Heart right ventricle (tissue), 16 donors: ENCODE measurements at regions not wholly inside any gene's neighbourhood (a gene's known extent, or its start where the extent isn't known, plus 50 kb on each side); places are given as distances from the start of the nearest gene placed in this dataset.

Experiments
- ATAC-seq, 8 donors: fragments of 200-7000 bp; cut with Tn5 transposase; one replicate each; pipeline ENCODE4 v1.9.1; 2020; ENCODE audit warnings: mild to moderate bottlenecking in 8 of 8, moderate library complexity in 8 of 8, moderate number of reproducible peaks in 1 of 8
- DNase-seq, 2 donors: peaks; one replicate each; pipeline ENCODE4 v3.0.0-alpha.2; 2020
- H3K27ac ChIP-seq, 10 donors: fragments of 200-600 bp; sonication (generic) in 2 of 10; one replicate each; pipeline versions ENCODE4 v1.5.0 to v1.8.0; 2020 to 2022; ENCODE audit warnings: mild to moderate bottlenecking in 3 of 10
- H3K27me3 ChIP-seq, 7 donors: fragments of 200-600 bp; one replicate each; pipeline ENCODE4 v1.8.0; 2021 to 2022; ENCODE audit warnings: mild to moderate bottlenecking in 2 of 7
- H3K36me3 ChIP-seq, 9 donors: fragments of 200-600 bp; sonication (generic) in 1 of 9; one replicate each; pipeline versions ENCODE4 v1.5.0 to v1.8.0; 2020 to 2022; ENCODE audit warnings: mild to moderate bottlenecking in 2 of 9
- H3K4me1 ChIP-seq, 9 donors: fragments of 200-600 bp; sonication (generic) in 1 of 9; one replicate each; pipeline versions ENCODE4 v1.5.0 to v1.8.0; 2020 to 2022; ENCODE audit warnings: mild to moderate bottlenecking in 4 of 9
- H3K4me3 ChIP-seq, 10 donors: fragments of 200-600 bp; sonication (generic) in 2 of 10; one replicate each; pipeline versions ENCODE4 v1.5.0 to v1.8.0; 2020 to 2022; ENCODE audit warnings: mild to moderate bottlenecking in 7 of 10, moderate library complexity in 2 of 10
- H3K9me3 ChIP-seq, 11 donors: fragments of 200-600 bp in 10 of 11; sonication (generic) in 2 of 11; one replicate each; pipeline versions ENCODE4 v1.5.0 to v1.8.0; 2013 to 2022; ENCODE audit warnings: mild to moderate bottlenecking in 2 of 11, control low read depth in 1 of 11, moderate library complexity in 1 of 11
- WGBS, 2 donors: extraction: QIAGEN DNeasy Blood & Tissue Kit; methylation state at CpG; one replicate each; pipeline ENCODE4 v1.1.7; 2013; ENCODE audit warnings: inconsistent platforms in 1 of 2; 5-methylcytosine and 5-hydroxymethylcytosine counted together
- intact Hi-C, 10 donors: fragments of 100-400 bp; cut with DNase I; formaldehyde crosslinking; loops; one replicate each; pipeline versions ENCODE4 v1.11.1 to v1.14.2; 2022
- TF ChIP-seq, protein P1 (sequence below), 9 donors: fragments of 200-600 bp; sonication (generic) in 2 of 9; IDR thresholded peaks; one replicate each; pipeline versions ENCODE4 v1.5.0 to v1.8.0; 2021 to 2022; ENCODE audit warnings: antibody characterized with exemption in 9 of 9, mild to moderate bottlenecking in 5 of 9, moderate library complexity in 1 of 9
- donor health status: Arrhythmogenic right ventricular cardiomyopathy.
- donor health status: ischemic (EF 13 %, LVEDD 7.1; RV severe dilation, severe dysfunction).
- donor health status: healthy with polysubstance abuse.
- donor health status: DM: no; HTN: yes; CAD: no.
- donor health status: DM: no; HTN: no; CAD: no.
- donor health status: ischemic (EF 25% LVEDD 6.9; RV normal size, moderate dysfunction).
- donor health status: ischemic (EF 25% LVEDD 5.7; RV mildly dilated, moderate dysfunction).
- donor health status: healthy.
- donor health status: DM: yes; HTN: yes; CAD: no.
- donor health status: Ischemic cardiomyopathy.
- donor health status: ischemic (EF 35%, LVEDD 5.7; RV mildly dilated, moderate dysfunction).
- donor health status: nonischemic (EF 11% LVEDD 7.7; RV severe dilation, severe dysfunction).
- donor health status: DM: yes; HTN: yes; CAD: no.
- donor health status: PGD.
- donor health status: ischemic (EF 29% LVEDD 5.4; RV normal size, mild dysfunction).
- donor health status: nonischemic (EF 23%, LVEDD 6.1; RV moderate dilation, normal function).

DNA sequence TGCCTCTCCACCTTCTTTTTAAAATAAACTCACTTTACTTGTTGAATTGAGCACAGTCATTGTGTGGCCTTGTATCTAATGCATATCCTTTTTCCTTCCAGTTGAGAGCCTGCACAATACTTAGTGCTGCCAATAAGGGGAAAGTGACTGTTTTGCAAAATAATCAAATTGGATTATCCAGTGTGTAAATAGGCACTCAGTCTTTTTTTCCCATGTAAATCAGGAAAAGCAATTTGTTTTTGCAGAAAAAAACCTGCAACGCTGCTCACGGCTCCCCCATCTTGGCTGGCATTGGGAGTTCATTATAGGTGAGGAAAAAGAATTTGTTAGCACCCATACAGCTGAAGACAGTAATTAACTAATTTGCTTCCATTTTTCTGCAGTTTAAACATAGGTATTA lies 299.9 kb downstream of the CSNK1G3 start:
- DNase-seq (no peak), ATAC-seq (no peak)
- intact Hi-C loops = loop anchor here in 2 of 10 donors (5.0 kb wide), 3 partner anchors 55 to 140 kb away; no protein-coding TSS in a partner anchor
- WGBS, 2 donors = 84 to 89% methylated on average over 2 of the region's 2 CpGs
- H3K36me3 ChIP-seq = no peaks in the 10 kb centered on the region
- peaks cover 6 to 77% (median 49%) of the 10 kb centered on the region in 9 donors for H3K4me1 ChIP-seq
- no peaks in the 10 kb centered on the region for H3K9me3 ChIP-seq
- no peak overlapping the region for H3K4me3 ChIP-seq
- no peak overlapping the region for H3K27ac ChIP-seq
- TF ChIP-seq, protein P1, sequence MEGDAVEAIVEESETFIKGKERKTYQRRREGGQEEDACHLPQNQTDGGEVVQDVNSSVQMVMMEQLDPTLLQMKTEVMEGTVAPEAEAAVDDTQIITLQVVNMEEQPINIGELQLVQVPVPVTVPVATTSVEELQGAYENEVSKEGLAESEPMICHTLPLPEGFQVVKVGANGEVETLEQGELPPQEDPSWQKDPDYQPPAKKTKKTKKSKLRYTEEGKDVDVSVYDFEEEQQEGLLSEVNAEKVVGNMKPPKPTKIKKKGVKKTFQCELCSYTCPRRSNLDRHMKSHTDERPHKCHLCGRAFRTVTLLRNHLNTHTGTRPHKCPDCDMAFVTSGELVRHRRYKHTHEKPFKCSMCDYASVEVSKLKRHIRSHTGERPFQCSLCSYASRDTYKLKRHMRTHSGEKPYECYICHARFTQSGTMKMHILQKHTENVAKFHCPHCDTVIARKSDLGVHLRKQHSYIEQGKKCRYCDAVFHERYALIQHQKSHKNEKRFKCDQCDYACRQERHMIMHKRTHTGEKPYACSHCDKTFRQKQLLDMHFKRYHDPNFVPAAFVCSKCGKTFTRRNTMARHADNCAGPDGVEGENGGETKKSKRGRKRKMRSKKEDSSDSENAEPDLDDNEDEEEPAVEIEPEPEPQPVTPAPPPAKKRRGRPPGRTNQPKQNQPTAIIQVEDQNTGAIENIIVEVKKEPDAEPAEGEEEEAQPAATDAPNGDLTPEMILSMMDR (IDR thresholded peaks at IDR 0.05) = no peak
- no peaks in the 10 kb centered on the region for H3K27me3 ChIP-seq

DNA sequence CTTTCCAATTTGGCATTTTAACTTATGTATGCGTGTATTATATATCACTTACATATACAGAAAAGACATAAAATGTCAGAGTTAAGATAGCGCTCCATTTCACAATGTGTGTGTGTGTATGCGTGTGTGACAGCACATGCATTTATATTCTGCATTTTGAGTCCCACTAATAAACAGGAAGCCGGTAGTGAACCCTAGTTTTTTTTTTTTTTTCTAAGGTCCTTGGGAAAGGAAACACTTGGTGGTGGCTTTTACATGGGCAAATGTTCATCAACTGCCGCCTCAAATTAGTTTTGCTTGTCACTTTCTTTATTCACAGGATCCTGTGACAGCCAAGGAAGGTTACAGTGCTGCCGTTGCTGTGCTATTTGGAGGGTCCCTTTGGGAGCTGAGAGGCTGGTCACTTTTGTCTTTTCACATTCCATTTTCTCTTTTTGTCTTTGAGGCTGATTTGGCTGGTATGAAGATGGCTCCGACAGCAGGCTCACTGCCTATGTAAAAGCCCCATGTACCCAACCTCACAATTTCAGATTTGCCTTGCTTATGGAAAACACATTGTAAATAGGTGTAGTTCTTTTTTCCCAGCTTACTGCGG lies 298.9 kb downstream of the CSNK1G3 start:
- H3K27ac ChIP-seq = peak overlapping the region in 5 of 10 donors; percentile 32 to 77 (median 58)
- intact Hi-C loops = loop anchor here in 2 of 10 donors (5.0 kb wide), 3 partner anchors 54 to 139 kb away; no protein-coding TSS in a partner anchor
- WGBS, 2 donors = 77% methylated on average over 8 of the region's 8 CpGs
- no peak overlapping the region for H3K4me3 ChIP-seq
- no peaks in the 10 kb centered on the region for H3K36me3 ChIP-seq
- H3K27me3 ChIP-seq = no peaks in the 10 kb centered on the region
- no peaks in the 10 kb centered on the region for H3K9me3 ChIP-seq
- TF ChIP-seq, protein P1 (IDR thresholded peaks at IDR 0.05) = no peak
- DNase-seq (no peak), ATAC-seq (no peak)
- peaks cover 6 to 81% (median 49%) of the 10 kb centered on the region in 9 donors for H3K4me1 ChIP-seq

DNA sequence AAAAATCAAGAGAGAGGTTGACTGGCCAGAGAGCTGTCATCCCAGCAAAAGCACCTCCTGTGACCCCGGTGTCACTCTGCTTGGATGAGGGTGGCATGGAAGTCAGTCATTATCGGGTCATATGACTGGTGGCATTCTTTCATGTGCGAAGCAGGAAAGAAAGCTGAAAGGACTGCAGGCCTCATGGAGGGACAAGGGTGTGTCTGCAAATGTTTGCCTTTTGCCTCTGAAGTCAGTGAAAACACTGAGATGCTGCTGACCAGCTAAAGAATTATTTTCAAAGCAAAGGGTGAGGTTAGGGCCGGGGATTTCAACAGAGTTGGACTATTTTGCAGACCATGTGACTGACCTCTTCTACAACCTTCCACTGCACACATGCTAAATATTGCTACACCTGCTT lies 298.3 kb downstream of the CSNK1G3 start:
- no peaks in the 10 kb centered on the region for H3K27me3 ChIP-seq
- H3K9me3 ChIP-seq = no peaks in the 10 kb centered on the region
- TF ChIP-seq, protein P1 (IDR thresholded peaks at IDR 0.05) = no peak
- DNase-seq (peak in 1 of 2 donors; percentile 14), ATAC-seq (peak; percentile 44 to 74 (median 67))
- WGBS, 2 donors = 27 to 32% methylated on average over 4 of the region's 4 CpGs
- H3K4me3 ChIP-seq = no peak overlapping the region
- intact Hi-C loops = loop anchor here in 2 of 10 donors (5.0 kb wide), 3 partner anchors 53 to 138 kb away; no protein-coding TSS in a partner anchor
- peaks cover 6 to 80% (median 49%) of the 10 kb centered on the region in 9 donors for H3K4me1 ChIP-seq
- H3K27ac ChIP-seq = peak overlapping the region in 8 of 10 donors; percentile 32 to 77 (median 58)
- H3K36me3 ChIP-seq = no peaks in the 10 kb centered on the region

DNA sequence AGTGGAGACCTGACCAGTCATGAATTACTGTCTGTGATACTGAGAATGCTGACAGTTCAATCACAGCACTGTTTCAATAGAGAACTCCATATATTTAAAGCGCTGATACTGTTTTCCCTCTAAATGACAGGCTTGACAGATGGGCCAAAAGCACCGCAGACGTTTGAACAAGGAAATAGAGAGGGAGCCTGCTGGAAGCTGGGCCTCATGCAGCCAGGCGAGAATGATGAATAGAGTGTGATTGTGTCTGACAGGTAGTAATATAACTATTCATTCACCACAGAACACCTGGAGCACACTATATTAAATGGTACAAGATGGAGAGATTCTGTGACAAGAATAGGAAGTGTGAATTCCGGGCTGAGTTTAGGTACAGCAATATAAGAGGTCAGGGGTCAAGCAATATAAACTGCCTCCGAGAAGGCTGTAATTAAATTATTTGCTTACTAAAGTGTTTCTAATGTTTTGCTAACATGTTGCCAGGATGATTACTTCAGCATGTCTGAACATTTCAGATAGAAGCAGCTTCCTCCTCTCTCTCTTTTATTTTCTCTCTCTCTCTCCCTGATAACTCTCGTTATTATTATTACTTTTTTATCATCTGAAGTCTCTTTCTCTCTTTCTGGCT lies 297.7 kb downstream of the CSNK1G3 start:
- Histone ChIP-seq H3K9me3 (no peaks in the 10 kb centered on the region), H3K36me3 (no peaks in the 10 kb centered on the region), H3K27ac (peak overlapping the region in 8 of 10 donors; percentile 32 to 77 (median 58)), H3K27me3 (no peaks in the 10 kb centered on the region), H3K4me1 (peaks cover 6 to 74% (median 46%) of the 10 kb centered on the region in 9 donors), H3K4me3 (no peak overlapping the region)
- intact Hi-C loops = loop anchor here in 2 of 10 donors (5.0 kb wide), 4 partner anchors 52 to 137 kb away; no protein-coding TSS in a partner anchor
- no peak for DNase-seq
- TF ChIP-seq, protein P1 (IDR thresholded peaks at IDR 0.05) = no peak
- WGBS, 2 donors = 25 to 36% methylated on average over 7 of the region's 7 CpGs
- ATAC-seq = no peak
